NCI-H2227 (cell line): ENCODE measurements at regions not wholly inside any gene's neighbourhood (a gene's known extent, or its start where the extent isn't known, plus 50 kb on each side); places are given as distances from the start of the nearest gene placed in this dataset.
"Not testable (repeated sequence)": the region's sequence is repeated elsewhere in the genome, so short reads cannot be mapped to it uniquely, and the experiment has no call there.

Experiments
- DNase-seq: peaks from one replicate; lab custom pipeline; 2025; ENCODE audit not compliant: unreplicated experiment; lab: John Stamatoyannopoulos, UW

DNA sequence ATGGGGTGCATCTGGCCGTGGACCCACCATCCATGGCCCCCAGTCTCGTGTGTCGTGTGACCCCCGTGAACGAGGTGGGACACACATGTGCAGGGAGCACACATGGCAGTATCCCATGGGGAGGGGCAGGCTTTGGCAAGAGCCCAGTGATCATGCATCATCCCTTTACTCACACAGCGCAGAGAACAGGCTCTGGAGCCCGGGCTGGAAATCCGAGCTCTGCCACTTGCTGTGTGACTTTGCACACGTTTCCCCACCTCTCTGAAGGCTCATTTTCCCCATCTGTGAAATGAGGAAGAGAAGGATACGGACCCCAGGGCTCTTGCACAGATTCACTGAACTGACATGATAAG, 119.9 kb downstream of the PHETA1 start:
- no peak for DNase-seq

DNA sequence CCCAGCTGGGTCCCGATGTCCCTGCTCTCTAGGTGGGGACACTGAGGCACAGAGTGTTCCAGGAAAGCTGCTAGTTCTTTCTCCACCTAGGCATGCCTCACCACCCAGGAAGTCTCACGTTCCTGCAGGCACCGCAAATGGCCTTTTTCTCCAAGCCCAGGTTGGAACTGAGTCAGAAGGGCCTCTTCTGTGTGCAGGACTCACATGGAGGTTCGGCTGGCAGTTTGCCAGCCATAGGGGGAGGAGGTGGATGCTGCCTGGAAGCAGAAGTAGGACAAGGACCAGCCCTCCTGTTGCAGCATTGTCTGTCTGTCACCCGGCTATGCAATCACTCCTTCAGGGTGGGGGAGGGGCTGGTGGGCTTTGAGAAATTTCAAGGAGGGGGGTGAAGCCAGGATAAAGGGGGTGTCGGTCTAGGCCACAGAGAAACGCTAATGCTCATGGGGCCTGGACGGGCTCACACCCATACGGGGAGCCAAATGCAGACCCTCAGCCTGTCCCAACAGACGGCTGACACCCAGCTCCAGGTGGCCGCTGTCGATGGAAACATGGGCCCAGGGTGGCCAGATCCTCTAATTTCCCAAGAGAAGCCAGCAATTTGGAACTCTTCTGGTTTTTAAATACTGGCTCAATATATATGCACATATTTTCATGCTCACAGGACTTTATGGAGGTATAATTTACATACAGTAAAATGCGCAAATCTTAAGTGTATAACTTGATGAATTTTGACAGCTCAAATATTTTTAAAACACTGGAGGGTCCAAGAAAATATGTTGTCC, 120.5 kb downstream of the PHETA1 start:
- peak; percentile 81 for DNase-seq

DNA sequence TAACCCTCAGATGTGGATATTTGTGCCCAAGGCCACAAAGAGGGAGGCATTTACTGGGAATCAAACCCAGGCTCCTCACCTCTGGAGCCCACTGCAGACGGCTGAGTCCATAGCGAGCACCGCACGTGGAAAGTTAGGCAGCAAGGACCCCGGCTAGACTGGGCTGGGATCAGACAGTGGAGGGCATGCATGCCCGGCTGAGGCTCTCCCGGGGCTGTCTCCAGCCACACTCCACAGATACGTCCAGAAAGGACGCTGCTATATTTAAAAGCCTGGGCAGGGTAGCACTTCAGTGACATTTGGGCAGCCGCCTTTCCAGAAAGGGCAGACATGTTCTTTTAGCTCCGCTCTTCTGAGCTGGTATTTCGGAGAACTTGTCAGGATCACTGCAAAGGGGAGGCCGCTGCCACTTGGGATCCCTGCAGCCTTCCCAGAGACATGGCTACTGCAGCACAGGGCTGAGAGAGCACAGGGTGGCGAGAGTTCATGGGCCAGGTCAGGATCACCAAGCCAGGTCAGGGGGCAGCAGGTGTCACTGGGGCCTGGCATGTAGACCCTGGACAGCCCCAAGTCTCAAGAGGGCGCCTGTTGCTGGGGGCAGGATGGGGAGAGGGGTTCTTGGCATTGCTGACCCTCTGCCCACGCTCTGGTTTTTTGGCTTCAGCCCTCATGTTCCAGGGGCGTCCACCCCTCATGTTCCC, 121.7 kb downstream of the PHETA1 start:
- DNase-seq: no peak

DNA sequence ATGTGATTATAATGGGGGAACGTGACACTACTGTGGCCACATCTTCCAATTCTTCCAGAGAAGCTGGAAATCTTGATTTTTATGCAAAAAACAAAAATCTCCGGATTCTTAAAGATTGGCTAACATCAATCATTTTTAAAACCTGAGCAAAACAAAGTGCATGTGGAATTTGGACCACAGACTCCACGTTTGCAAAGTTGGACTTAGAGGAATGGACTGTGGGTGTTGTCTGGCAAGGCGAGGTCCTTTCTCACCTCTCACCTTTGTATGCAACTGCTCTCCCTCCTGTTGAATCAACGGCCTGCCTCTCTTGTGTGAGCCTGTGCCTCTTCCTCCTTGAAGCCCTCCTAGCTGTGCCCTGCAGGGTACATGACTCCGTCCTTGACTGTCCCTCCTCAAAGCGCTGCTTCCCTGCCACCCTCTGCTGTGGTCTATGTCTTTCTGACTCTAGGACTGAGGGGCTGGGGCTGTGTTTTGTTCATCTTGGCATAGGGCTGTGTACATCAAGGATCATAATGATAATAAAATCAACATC, 122.4 kb downstream of the PHETA1 start:
- DNase-seq: no peak

DNA sequence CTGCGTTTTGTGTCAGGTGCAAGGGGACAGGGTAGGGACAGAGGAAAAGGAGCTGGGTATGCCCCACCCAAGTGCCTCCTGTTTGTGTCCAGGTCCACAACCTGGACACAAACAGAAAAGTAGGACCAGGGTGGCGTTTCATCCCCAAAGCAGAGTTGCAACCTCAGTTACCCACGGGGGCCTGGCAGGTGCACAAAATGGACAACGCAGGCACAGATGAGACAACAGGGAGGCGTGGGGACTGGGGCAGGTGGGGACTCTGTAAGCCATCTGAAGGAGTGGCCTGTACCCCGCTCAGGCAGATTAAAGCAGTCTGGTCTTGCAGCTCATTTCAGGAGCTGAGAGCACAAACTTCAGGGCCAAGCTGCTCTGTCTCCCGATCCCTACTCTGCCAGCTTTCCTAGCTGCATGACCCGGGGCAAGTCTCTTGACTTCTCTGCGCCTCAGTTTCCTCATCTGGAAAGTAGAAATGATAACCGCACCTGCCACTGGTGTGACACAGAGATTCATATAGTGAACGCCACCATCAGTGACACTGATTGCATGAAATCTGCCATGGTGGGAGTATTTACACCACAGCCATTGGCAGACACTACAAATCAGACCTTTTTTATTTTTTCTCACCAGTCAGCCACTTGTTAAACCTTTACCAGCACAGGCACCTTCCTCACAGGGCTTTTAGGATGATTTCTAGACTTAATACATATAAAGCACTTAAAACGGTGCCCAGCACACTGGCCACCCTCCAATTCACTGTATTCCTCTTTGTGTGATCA, 123.0 kb downstream of the PHETA1 start:
- no peak for DNase-seq

DNA sequence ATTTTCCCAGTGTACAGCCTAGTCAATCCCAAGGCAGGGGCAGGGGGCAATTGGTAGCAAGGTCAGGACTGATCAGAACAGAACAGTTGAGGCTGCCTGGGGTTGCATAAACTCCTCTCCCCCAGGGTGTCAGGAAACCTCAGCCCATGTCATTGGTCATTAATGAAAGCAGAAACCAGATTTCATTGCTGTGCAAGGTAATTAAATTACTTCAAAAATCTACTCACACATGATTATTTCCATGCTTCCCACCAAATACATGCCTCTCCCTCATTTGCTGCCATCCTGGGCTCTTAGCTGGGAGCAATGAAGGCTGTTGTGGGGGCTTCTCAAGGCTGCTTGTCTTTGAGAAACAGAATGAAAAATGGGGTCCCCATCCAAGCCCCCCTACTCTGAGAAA, 124.2 kb downstream of the PHETA1 start:
- DNase-seq: no peak

DNA sequence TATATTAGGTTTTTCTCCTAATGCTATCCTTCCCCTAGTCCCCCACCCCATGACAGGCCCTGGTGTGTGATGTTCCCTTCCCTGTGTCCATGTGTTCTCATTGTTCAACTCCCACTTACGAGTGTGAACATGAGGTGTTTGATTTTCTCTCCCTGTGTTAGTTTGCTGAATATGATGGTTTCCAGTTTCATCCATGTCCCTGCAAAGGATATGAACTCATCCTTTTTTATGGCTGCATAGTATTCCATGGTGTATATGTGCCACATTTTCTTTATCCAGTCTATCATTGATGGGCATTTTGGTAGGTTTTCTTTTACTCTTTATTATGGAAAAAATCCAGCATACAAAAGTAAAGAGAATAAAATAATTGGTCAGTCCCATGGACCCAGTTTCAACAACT, 126.1 kb downstream of the PHETA1 start:
- not testable (repeated sequence) for DNase-seq

DNA sequence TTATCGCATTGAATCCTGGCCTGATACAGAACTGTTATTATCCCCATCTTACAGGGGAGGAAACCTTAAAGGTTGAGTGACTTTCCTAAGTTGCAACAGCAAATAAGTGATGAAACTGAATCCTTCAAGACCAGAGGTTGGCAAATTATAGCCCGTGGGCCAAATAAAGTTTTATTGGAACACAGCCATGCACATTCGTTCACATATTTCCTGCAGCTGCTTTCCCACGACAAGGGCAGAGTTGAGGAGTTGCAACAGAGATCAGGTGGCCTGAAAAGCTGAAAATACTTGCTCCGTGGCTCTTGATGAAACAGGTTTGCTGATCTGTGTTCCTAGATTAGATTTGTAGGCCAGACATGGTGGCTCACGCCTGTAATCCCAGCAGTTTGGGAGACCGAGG, 126.7 kb downstream of the PHETA1 start:
- DNase-seq: no peak

DNA sequence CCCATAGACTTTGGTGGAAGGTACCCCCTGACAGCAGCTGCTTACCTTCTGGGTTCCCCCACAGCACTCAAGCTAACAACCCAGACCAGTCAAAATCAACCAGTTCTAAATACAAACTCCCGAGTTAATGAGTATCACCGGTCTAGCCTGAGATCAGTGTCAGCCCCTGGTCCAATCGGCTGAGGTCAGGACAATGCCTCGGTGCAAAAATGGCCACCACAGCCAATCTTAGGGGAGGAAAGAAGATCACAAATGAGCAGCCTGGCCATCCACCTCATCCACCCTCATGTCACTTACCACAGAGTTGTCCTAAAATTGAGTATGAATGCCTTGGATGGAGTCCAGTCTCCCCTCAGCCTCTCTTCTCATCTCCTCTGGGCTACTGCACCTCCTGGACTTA, 128.5 kb downstream of the PHETA1 start:
- no peak for DNase-seq

DNA sequence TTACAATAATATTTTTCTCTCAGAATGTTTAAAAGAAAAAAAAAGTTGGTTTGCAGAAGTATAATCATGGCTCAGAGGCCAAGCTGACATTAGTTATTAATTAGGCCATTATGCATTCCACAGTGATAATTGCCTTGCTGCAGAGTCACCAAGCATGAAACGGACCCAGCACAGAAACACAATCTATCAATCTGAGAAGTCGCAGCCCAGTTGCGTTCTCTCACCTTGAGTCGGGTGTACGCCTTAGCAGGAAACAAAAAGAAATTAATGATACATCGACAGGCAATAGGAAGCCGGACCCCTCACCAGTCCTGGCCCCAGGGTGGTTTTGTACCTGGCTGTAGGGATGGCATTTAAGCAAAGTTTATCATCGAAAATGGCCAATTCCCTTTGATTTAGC, 129.7 kb downstream of the PHETA1 start:
- no peak for DNase-seq

DNA sequence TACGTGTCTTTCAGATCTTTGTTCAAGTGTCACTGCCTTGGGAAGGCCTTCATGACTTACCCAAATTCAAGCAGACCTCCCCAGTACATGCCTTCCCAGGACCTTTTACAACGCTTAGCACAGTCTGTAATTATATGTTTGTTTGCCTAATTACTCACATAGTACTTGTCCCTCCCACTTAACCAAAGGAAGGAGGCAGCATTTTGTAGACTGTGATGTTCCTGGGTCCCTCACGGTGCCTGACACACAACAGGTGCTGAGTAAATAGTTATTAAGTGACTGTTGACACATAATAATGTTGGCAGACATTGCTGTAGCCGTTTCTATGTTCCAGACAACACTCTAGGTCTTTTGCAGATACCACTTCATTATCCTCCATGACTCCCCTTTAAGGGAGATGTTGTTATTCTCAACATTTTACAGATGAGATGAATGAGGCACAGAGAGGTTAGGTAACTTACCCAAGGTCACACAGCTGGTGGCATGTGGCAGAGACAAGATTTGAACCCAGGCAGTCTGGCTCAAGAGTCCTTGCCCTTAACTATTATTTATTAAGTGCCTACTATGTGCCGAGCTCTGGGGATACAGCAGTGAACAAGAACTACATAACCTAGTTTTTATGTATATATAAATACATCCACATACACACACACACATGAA, 130.7 kb downstream of the PHETA1 start:
- DNase-seq: peak; percentile 37

DNA sequence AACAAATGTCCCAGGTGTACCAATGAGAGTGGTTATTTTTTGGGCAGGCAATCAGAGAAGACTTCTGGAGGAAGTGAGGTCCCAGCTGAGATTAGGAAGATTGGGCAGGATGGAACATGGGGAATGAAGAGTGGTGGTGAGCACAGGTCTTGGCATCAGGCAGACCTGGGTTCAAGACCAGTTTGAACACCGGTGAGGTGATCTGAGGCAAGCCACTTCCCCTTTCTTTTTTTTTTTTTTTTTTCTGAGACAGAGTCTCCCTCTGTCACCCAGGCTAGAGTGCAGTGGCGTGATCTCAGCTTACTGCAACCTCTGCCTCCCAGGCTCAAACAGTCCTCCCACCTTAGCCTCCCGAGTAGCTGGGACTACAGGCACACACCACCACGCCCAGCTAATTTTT, 134.4 kb downstream of the PHETA1 start:
- not testable (repeated sequence) for DNase-seq

DNA sequence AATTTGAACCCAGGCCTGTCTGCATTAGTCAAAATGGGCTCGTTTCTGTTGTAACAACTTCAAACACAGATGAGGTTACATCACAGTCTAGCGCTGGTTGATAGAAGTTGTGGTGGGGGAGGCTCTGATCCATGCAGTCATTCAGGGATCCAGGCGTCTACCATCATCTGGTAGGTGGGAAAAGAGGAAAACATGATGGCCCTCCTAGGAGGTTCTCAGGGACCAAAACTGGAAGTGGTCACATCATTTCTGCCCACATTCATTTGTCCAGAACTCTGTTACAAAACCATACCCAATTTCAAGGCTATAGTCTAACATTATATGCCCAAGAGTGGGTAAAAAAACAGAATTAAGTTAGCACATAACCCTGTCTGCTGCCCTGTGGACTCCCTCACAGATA, 135.1 kb downstream of the PHETA1 start:
- no peak for DNase-seq

DNA sequence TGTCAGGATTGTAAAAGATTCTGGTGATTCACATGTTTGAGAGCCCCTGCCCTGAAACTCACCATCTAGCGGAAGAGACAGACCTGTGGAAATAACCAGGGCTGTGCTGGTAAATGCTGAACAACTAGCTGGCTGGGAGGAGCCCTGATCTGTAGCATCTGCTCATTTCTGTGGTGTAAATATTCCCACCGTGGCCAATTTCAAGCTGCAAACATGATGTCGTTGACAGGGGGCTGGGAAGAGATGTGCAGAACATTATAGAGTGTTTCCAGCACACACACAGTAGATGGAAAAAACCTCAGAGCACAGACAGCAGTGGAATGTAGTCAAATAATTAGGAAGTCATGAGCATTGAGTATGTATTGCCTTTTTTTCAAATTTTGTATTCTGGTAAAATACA, 138.2 kb downstream of the PHETA1 start:
- DNase-seq: no peak

DNA sequence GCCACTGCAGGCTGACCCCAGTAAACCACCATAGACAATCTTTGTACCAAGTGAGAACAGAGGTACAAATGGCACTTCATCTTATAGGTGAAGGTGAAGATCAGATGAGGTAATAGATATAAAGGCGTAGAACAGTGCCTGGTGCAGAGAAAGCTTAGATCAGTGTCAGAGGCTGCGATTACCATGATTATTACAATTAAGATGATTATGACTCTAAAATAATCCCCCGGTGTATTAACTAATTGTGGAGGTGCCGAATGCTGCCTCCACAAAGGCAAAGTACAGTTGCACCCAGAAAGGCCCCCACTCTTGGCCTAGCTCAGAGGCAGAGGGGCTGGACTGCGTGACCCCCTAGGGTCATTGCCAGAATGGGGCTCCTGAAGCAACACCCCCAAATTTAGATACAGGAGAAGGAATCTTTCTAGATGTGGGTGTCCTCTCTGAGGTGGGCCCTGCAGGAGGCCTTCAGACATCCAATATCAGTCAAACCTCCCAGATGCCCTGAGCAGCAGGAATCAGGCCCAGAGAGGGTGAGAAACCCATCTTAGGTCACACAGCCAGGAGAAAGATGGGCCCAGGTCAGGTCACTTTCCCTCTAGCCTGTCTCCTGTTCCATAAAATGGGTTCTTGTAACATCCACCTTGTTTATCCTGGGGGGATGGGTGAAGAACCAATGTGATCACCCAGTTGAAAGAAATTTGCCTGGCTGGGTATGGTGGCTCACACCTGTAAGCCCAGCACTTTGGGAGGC, 139.8 kb downstream of the PHETA1 start:
- no peak for DNase-seq

DNA sequence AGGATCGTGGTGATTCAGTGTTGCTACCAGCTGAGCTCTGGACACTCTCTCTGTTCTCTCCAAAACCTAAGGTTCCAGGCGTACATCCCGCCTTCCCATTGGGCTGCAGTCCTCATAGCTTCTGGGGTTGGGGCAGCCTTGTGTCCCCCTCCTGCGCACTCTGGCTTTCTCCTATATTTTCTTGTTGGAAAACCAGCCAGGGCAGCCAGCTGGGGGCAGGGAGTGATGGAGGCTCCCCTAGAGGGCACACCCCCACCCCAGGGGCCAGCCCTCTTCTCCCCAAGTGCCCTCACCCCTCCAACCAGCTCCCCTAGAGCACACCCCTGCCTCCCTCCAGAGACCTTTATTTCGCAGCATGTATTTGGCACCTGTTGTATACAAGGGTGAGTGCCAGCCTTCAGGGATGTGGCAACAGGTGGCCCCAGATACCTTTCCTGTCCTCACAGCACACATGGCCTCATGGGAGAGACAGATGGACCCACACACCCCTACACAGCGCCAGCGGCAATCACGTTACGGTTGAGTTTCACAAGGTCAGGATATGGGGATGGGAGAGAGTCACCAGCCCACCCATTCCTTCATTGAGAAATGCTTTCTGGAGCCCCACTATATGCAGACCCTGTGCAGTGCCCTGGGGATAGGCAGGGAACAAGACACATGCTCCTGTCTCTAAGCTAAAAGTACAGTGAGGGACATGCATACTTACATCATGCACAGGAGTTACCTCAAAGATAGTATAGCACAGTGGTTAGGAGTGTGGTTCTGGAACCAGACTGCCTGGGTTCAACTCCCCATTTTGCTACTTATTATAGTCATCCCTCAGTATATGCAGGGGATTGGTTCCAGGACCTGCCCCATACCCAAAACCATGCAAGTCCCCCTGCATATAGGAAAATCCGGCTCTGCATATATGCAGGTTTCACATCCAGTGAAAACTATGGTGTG, 141.1 kb downstream of the PHETA1 start:
- no peak for DNase-seq

DNA sequence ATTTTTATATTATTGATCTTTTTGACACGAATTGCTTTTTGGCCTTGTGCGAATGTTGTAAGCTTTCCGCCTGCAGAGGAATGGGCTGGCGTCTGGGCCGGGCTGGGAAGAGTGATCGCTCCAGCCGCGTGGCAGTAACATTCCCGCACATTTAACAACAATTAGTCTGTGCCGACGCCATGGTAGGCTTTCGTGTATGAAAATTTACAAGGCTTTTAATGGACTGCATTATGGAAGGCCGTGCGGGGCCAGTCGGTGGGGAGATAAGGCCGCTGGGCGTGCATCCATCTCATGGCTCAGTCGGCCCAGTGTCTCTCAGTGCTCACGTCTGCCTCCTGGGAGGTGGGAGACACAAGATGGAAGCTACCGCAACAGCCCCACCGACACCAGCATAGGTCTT, 142.2 kb downstream of the PHETA1 start:
- no peak for DNase-seq

DNA sequence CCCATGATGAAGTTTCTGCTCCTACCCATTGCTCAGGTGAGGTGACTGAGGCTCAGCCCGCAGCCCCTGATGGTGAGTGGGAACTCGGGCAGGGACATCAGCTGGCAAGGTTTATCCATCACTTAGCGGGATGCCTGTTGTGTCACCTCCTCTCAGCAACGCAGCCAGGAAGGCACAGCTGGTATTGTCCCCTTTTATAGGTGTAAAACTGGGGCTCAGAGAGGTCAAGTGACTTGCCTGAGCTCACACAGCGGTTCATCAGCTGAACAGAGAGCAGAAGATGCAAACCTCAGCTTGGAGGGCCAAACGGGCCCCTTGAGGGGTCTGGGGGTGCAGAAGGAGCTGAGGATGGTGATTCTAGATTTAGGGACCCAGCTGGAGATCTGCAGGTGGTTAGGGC, 143.6 kb downstream of the PHETA1 start:
- no peak for DNase-seq
